Activated CD8-positive, alpha-beta memory T cell treated with anti-CD3 and anti-CD28 coated beads for 4 hours (primary cell): ENCODE measurements at regions not wholly inside any gene's neighbourhood (a gene's known extent, or its start where the extent isn't known, plus 50 kb on each side); places are given as distances from the start of the nearest gene placed in this dataset.
"Not testable (repeated sequence)": the region's sequence is repeated elsewhere in the genome, so short reads cannot be mapped to it uniquely, and the experiment has no call there.

ENCODE experiments used
- DNase-seq, 2 donors: peaks; one replicate each; pipeline ENCODE4 v3.0.0-alpha.2; 2020; ENCODE audit warnings: low read depth in 2 of 2

DNA sequence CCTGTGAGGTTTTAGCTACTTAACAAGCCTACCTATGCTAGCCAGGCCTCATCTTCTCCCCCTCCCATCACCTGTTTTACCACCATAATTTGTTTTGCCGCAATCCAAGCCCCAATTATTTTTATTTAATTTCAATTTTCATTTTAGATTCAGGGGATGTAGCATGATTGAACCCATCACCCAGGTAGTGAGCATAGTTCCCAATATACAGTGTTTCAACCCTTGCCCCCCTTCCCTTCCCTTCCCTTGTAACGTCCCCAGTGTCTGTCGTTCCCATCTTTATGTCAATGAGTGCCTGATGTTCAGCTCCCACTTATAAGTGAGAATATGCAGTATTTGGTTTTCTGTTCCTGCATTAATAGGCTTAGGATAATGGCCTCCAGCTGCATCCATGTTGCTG is 885.0 kb downstream of the UQCRFS1 start:
- DNase-seq: no peak

- no peak for DNase-seq
These were observed 886.2 kb downstream of the UQCRFS1 start for GRCh38 chr19:28326746-28327145.

GRCh38 chr19:28324275-28325060 is 888.5 kb downstream of the UQCRFS1 start:
- no peak for DNase-seq

- no peak for DNase-seq
These were observed 890.0 kb downstream of the UQCRFS1 start for GRCh38 chr19:28322945-28323344.

- DNase-seq: no peak
These were observed 890.5 kb downstream of the UQCRFS1 start for GRCh38 chr19:28322491-28322890.

DNA sequence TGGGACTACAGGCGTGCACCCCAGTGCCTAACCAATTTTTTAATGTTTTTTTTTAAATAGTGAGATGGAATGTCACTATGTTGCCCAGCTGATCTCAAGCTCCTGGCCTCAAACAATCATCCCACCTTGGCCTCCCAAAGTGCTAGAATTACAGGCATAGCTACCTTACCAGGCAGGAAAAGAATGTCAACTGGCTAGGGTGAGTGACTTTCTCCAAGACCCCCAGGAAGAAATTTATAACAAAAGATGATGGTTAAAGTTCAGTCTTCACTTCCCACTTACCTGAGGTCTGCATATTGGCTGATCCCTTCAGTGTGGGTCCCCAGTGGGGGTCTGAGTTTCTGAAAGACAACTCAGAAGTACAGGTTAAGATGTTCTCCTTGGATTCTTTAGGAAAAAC is 893.0 kb downstream of the UQCRFS1 start:
- no peak for DNase-seq

- DNase-seq: no peak
These were observed 893.7 kb downstream of the UQCRFS1 start for GRCh38 chr19:28319227-28319626.

GRCh38 chr19:28318469-28319179 is 894.3 kb downstream of the UQCRFS1 start:
- no peak for DNase-seq

DNA sequence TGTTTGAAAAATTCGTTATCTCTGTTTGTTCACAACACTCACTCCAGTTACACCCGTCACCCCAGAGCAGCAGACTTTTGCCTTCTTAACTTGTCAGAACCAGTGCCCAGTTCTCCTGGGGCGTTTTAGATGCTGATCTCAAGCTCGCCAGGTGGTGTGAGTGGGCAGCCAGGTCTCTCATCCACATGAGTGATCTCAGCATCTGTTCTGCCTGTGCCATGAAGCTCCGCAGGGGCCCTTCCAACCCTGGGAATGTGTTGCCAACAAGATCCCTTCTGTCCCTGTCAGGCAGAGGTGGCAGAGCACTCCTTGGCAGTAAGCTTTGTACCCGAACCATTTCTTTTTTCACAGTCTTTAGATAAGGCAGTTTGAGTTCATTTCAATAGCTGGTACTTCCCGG is 896.5 kb downstream of the UQCRFS1 start:
- no peak for DNase-seq

GRCh38 chr19:28314756-28315155 is 898.2 kb downstream of the UQCRFS1 start:
- DNase-seq: no peak

DNA sequence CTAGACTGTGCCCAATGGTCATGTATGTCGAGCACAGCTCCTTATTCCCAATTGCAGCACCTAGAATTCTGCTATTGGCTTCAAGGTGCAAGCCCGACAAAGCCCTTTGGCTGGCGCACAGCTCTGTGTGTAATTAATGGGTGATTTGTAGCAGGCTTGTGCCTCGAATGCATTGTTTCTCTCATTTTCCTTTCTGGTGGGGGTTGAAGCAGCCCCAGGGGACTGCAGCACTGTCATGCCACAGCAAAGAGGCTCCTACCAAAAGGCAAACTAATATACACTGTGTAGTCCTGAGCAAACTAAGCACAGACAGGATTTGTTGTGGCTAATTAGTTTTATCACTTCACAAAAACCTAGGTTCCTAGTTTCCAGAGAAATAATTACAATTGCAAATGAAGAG is 898.7 kb downstream of the UQCRFS1 start:
- DNase-seq: no peak

- no peak for DNase-seq
These were observed 899.3 kb downstream of the UQCRFS1 start for GRCh38 chr19:28313633-28314032.

GRCh38 chr19:28312269-28312668 is 900.7 kb downstream of the UQCRFS1 start:
- DNase-seq: no peak

DNA sequence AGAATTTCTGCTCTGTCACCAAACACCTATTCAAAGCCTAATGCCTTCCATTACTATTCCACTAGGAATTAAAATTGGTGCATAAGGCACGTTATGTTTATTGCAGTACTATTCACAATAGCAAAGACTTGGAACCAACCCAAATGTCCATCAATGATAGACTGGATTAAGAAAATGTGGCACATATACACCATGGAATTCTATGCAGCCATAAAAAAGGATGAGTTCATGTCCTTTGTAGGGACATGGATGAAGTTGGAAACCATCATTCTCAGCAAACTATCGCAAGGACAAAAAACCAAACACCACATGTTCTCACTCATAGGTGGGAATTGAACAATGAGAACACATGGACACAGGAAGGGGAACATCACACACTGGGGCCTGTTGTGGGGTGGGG is 902.1 kb downstream of the UQCRFS1 start:
- not testable (repeated sequence) for DNase-seq

- no peak for DNase-seq
These were observed 903.9 kb downstream of the UQCRFS1 start for GRCh38 chr19:28309070-28309469.

GRCh38 chr19:28307963-28308362 is 905.0 kb downstream of the UQCRFS1 start:
- no peak for DNase-seq

DNA sequence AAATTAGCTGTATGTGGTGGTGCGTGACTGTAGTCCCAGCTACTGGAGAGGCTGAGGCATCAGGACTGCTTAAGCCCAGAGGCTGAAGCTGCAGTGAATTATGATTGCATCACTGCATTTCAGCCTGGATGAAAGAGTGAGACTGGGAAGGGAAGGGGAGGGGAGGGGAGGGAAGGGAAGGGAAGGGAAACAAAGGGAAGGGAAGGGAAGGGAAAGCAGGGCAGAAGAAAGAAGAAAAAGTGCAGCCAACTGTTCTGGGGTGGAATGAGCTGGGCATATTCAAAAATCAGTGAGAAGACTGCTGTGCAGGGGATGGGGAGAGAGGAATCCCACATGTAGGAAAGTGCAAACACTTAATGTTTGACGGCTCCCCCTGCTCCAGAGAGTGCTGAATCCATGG is 905.5 kb downstream of the UQCRFS1 start:
- DNase-seq: no peak

- no peak for DNase-seq
These were observed 907.4 kb downstream of the UQCRFS1 start for GRCh38 chr19:28305513-28305912.

DNA sequence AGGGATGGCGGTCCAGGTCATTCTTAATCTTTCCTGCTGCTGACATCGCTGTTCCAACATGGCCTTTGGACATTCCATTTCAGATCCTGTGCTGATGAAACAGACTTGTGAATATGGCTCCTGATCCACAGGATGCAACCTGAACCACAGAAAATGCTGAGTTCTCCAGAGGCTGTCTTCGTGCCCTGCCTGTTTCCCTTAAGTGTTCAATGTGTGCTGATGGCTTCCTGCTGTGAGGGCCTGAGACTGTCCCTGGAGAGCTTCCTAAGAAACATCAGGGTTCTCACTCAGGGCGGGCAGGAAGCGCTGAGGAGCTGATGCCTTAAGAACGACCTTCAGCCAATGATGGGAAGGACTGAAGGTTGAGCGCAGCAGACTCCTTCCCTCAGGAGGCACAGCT is 909.4 kb downstream of the UQCRFS1 start:
- DNase-seq: no peak

- no peak for DNase-seq
These were observed 911.0 kb downstream of the UQCRFS1 start for GRCh38 chr19:28301961-28302360.

DNA sequence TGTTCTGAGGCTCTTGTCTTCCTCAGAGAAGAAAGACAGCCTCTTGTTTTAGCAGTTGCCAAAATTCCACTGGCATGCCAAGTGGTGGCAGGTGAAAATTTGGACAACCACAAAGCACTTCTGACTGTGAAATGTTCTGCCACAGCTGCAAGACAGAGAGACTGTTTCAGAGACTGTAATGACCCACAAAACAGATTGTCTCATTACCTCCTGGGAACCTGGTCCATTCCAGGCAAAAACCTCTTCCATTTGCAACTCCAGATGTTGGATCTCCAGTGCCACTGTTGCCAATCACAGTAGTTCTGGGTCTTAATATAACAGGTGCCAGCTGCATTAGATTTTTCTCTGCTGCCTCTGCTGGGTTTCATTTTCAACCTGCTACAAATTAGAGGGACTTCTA is 911.5 kb downstream of the UQCRFS1 start:
- DNase-seq: no peak

- DNase-seq: no peak
These were observed 913.3 kb downstream of the UQCRFS1 start for GRCh38 chr19:28299649-28300048.

DNA sequence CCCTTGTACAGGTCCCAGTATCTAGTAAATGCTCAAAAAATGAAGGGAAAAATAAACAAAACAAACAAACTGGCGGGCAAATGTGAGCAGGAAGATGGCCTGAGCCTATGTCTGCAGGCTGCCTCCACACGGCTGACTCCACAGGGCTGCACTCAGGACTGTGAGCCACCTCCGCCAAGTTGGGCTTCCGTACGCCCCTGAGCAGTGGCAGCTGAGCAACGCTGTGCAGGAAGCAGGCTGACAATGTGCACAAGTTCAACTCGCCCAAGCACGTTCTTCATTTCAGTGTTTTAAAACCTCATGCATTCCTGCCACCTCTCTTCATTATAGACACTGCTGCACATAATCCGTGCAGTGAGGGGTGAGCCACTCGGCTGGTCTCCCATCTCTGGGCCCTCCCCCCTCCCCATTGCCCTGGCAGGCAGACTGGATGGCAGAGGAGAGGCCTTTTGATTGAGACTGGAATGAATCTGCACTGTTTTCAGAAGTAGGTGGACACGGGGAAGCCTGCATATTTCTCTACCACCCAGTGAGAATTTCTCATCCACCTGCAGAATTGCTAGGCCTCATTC is 915.3 kb downstream of the UQCRFS1 start:
- DNase-seq: no peak
